ENCODE measurements at regions not wholly inside any gene's neighbourhood (a gene's known extent, or its start where the extent isn't known, plus 50 kb on each side); places are given as distances from the start of the nearest gene placed in this dataset.
A peak's percentile ranks its signal among the peaks of the same experiment; 100 is the strongest.

DNA sequence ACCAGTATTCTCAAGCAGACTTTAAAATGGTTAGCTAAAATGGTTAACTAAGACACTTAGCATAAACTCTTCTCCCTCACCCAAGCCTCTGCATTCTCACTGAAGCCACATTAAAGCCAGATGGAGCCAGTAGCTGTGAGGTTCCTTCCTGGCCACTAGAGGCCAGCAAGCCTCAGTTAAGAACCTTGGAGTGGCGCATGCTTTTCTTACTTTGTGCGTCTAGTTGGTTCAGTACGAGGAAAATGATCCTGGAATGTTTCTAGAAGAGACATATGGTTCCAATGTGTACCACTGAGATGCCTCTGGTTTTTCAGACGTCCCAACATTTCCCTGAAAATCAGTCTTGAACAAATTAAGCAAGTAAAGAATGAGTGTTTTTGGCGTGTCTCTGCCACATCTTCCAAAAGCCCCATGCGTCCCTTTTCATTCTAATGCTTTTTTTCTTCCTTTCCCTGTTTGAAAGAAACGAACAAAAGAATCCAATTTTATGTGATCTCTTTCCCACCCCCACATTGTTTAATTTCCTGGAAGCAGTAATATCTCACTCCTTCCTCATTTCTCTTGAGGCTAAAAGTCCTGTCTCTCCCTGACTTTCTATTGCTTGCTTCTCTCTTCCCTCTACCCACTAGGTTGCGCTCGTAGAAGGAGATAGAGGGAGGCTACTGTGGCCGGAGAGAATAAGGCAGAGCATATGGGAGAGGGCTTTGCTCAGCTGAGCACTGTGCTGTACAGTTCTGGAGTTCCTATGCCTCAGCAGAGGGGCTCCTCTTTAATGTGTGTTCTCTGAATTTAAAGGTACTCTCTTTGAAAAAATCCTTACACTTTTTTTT lies 82.9 kb upstream of the TAB3 start:
- H3K4me3 ChIP-seq (ENCODE audit: low read depth, low read length), result no peak overlapping the region
- TF ChIP-seq, protein P1, sequence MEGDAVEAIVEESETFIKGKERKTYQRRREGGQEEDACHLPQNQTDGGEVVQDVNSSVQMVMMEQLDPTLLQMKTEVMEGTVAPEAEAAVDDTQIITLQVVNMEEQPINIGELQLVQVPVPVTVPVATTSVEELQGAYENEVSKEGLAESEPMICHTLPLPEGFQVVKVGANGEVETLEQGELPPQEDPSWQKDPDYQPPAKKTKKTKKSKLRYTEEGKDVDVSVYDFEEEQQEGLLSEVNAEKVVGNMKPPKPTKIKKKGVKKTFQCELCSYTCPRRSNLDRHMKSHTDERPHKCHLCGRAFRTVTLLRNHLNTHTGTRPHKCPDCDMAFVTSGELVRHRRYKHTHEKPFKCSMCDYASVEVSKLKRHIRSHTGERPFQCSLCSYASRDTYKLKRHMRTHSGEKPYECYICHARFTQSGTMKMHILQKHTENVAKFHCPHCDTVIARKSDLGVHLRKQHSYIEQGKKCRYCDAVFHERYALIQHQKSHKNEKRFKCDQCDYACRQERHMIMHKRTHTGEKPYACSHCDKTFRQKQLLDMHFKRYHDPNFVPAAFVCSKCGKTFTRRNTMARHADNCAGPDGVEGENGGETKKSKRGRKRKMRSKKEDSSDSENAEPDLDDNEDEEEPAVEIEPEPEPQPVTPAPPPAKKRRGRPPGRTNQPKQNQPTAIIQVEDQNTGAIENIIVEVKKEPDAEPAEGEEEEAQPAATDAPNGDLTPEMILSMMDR (IDR thresholded peaks at IDR 0.05; ENCODE audit: borderline replicate concordance, insufficient read depth, low read depth, low read length), result peak; percentile 85

DNA sequence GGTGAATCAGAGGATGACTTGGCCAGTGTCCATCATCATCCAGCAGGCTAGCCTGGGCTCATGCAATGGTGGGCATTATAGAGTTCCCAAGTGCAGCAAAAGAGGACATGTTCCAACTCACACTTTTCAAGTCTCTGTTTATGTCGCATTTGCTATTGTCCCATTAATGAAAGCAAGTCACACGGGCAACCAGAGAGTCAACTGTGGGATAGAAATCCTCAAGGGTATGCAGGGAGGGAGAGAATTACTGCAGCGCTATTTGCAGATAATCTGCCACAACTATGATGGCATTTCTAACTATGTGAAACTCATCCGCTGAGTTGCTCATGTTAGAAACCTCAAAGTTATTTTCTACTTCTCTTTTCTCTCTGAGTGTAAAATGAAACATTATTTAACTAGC lies 78.5 kb upstream of the TAB3 start:
- no peak overlapping the region for H3K4me3 ChIP-seq (ENCODE audit: low read depth, low read length)
- TF ChIP-seq, protein P1 (IDR thresholded peaks at IDR 0.05; ENCODE audit: borderline replicate concordance, insufficient read depth, low read depth, low read length), result no peak

DNA sequence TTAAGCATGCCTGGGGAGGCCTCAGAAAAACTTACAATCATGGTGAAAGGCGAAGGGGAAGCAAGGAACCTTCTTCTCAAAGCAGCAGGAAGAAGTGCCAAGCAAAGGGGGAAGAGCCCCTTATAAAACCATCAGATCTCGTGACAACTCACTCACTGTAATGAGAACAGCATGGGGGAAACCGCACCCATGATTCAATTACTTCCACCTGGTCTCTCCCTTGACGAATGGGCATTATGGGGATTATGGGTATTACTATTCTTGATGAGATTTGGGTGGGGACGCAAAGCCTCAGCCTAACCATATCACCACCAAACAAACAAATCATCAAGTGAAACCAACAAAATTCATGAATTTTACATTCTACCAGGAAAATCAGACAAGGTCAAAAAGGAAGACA lies 76.7 kb upstream of the TAB3 start:
- H3K4me3 ChIP-seq (ENCODE audit: low read depth, low read length), result no peak overlapping the region
- TF ChIP-seq, protein P1 (IDR thresholded peaks at IDR 0.05; ENCODE audit: borderline replicate concordance, insufficient read depth, low read depth, low read length), result no peak

DNA sequence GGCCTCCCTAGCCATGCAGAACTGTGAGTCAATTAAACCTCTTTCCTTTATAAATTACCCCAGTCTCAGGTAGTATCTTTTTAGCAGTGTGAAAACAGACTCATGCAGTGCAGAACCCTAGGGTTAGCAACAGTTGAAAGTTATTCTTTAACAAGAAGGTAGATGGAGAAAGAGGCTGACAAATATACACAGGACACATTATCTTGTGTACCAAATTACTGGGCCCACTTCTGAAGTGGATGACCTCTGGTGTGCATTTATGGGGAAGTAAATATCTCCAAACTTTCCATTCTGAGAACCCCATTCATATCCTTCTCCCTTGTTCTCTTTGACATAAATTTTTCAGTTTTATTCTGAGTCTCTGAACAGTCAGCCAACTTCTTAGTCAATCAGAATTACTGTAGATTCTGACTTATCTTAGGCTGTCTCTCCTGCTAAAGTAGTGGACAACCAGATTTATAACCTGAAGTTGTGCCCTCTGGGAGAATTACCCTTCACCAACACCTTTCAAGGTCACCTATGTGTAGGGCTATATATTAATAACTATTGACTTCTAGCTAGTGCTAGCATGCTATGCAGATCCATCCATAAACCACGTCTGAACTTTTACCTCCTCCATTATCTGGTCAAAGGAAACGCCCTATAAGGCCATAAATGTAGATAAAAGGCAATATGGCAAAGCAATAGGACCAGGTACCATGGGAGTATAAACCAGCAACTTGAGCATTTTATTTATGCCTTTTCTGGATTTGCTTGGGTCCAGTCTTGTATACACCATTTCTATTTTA lies 72.5 kb upstream of the TAB3 start:
- TF ChIP-seq, protein P1 (IDR thresholded peaks at IDR 0.05; ENCODE audit: borderline replicate concordance, insufficient read depth, low read depth, low read length), result no peak
- H3K4me3 ChIP-seq (ENCODE audit: low read depth, low read length), result no peak overlapping the region

DNA sequence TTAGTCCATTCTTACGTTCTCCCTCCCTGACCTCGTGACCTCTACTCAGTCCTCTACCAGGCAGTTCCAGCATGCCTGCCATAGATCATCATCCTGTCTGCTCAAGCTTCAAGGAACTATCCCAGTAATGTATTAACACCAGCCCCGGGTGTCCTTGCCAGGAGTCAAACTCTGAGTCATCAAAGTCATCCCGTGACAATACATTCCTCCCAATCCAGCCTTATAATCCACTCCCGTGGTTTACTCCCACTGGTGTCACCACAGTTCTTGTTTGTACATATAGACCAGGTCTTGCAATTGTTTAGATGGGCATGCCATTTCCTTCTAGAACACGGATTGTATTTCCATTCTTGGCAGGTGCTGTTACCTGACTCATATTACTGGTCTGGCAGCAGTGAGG lies 68.7 kb upstream of the TAB3 start:
- H3K4me3 ChIP-seq (ENCODE audit: low read depth, low read length), result no peak overlapping the region
- TF ChIP-seq, protein P1 (IDR thresholded peaks at IDR 0.05; ENCODE audit: borderline replicate concordance, insufficient read depth, low read depth, low read length), result no peak

DNA sequence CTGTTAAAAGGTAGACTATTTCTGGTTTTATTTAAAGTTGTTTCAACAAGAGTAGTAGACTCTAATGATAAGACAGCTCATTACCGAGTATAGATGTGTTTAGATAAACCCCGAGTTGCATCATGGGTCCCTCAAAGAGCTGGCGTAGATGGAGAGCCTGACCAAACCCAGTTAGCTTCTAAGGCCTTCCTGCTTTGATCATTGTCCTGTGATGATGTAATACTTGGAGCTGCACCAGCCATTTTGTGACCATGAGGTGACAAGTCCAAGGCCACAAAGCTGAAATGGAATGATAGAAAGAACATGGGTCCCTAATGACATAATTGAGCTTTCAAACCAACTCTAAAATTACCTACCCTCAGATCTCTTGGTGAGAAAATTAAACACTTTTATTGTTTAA lies 66.6 kb upstream of the TAB3 start:
- H3K4me3 ChIP-seq (ENCODE audit: low read depth, low read length), result no peak overlapping the region
- TF ChIP-seq, protein P1 (IDR thresholded peaks at IDR 0.05; ENCODE audit: borderline replicate concordance, insufficient read depth, low read depth, low read length), result no peak

Data from GM12875 (cell line).